Activated CD4-positive, alpha-beta memory T cell treated with anti-CD3 and anti-CD28 coated beads for 36 hours (primary cell): ENCODE measurements at regions not wholly inside any gene's neighbourhood (a gene's known extent, or its start where the extent isn't known, plus 50 kb on each side); places are given as distances from the start of the nearest gene placed in this dataset.

Experiments used
- CTCF ChIA-PET: fragments of 350-600 bp; sonication (Branson Sonifier 250); formaldehyde crosslinking; loops from one replicate; lab custom pipeline; 2021; ENCODE audit warnings: antibody characterized with exemption, inconsistent platforms; lab: Charles Lee
- POLR2A ChIA-PET: fragments of 350-600 bp; sonication (Branson Sonifier 250); formaldehyde crosslinking; loops from one replicate; lab custom pipeline; 2021; ENCODE audit warnings: antibody characterized with exemption; lab: Charles Lee
- DNase-seq: peaks from one replicate; pipeline ENCODE4 v3.0.0-alpha.2; 2020
- H3K27ac Mint-ChIP-seq: one replicate; pipeline ENCODE4 v1.8.0; 2021; ENCODE audit warnings: mixed read lengths
- H3K27me3 Mint-ChIP-seq: one replicate; pipeline ENCODE4 v1.8.0; 2021; ENCODE audit warnings: mixed read lengths
- H3K36me3 Mint-ChIP-seq: one replicate; pipeline ENCODE4 v1.8.0; 2021; ENCODE audit warnings: mixed read lengths
- H3K4me1 Mint-ChIP-seq: one replicate; pipeline ENCODE4 v1.8.0; 2021; ENCODE audit warnings: low read depth, mixed read lengths
- H3K4me3 Mint-ChIP-seq: one replicate; pipeline ENCODE4 v1.8.0; 2021; ENCODE audit warnings: mild to moderate bottlenecking, mixed read lengths
- H3K9me3 Mint-ChIP-seq: one replicate; pipeline ENCODE4 v1.8.0; 2021; ENCODE audit warnings: mixed read lengths
- intact Hi-C: fragments of 100-400 bp; cut with micrococcal nuclease; formaldehyde crosslinking; loops from one replicate; pipeline ENCODE4 v1.15.1; 2023

- H3K27ac Mint-ChIP-seq: no peak overlapping the region
- H3K9me3 Mint-ChIP-seq: no peaks in the 10 kb centered on the region
- no peaks in the 10 kb centered on the region for H3K36me3 Mint-ChIP-seq
- no peaks in the 10 kb centered on the region for H3K4me1 Mint-ChIP-seq
- ChIA-PET CTCF (no interaction called here), POLR2A (no interaction called here)
- H3K27me3 Mint-ChIP-seq: no peaks in the 10 kb centered on the region
- H3K4me3 Mint-ChIP-seq: no peak overlapping the region
- intact Hi-C loops: no loop called here
- DNase-seq: no peak
Measured at GRCh38 chr10:109417803-109418202, 505.5 kb downstream of the XPNPEP1 start.

GRCh38 chr10:109412353-109412752 is 511.0 kb downstream of the XPNPEP1 start:
- no peaks in the 10 kb centered on the region for H3K36me3 Mint-ChIP-seq
- no peak overlapping the region for H3K4me3 Mint-ChIP-seq
- intact Hi-C loops: no loop called here
- no peak overlapping the region for H3K27ac Mint-ChIP-seq
- CTCF ChIA-PET: no interaction called here
- H3K27me3 Mint-ChIP-seq: no peaks in the 10 kb centered on the region
- H3K4me1 Mint-ChIP-seq: no peaks in the 10 kb centered on the region
- no peak for DNase-seq
- POLR2A ChIA-PET: no interaction called here
- no peaks in the 10 kb centered on the region for H3K9me3 Mint-ChIP-seq

- CTCF ChIA-PET: no interaction called here
- no peaks in the 10 kb centered on the region for H3K36me3 Mint-ChIP-seq
- H3K27me3 Mint-ChIP-seq: no peaks in the 10 kb centered on the region
- DNase-seq: no peak
- POLR2A ChIA-PET: no interaction called here
- intact Hi-C loops: no loop called here
- H3K9me3 Mint-ChIP-seq: no peaks in the 10 kb centered on the region
- no peaks in the 10 kb centered on the region for H3K4me1 Mint-ChIP-seq
- no peak overlapping the region for H3K27ac Mint-ChIP-seq
- no peak overlapping the region for H3K4me3 Mint-ChIP-seq
Measured at GRCh38 chr10:109411917-109412316, 511.4 kb downstream of the XPNPEP1 start.

- CTCF ChIA-PET: no interaction called here
- intact Hi-C loops: no loop called here
- no peak overlapping the region for H3K4me3 Mint-ChIP-seq
- no peak for DNase-seq
- H3K27me3 Mint-ChIP-seq: no peaks in the 10 kb centered on the region
- H3K4me1 Mint-ChIP-seq: no peaks in the 10 kb centered on the region
- H3K9me3 Mint-ChIP-seq: no peaks in the 10 kb centered on the region
- no peak overlapping the region for H3K27ac Mint-ChIP-seq
- H3K36me3 Mint-ChIP-seq: no peaks in the 10 kb centered on the region
- POLR2A ChIA-PET: no interaction called here
Measured at GRCh38 chr10:109405338-109405737, 518.0 kb downstream of the XPNPEP1 start.

GRCh38 chr10:109403551-109403950 is 519.8 kb downstream of the XPNPEP1 start:
- CTCF ChIA-PET: no interaction called here
- Mint-ChIP-seq H3K36me3 (no peaks in the 10 kb centered on the region), H3K27me3 (no peaks in the 10 kb centered on the region), H3K27ac (no peak overlapping the region), H3K4me1 (no peaks in the 10 kb centered on the region), H3K9me3 (no peaks in the 10 kb centered on the region), H3K4me3 (no peak overlapping the region)
- DNase-seq: no peak
- intact Hi-C loops: no loop called here
- POLR2A ChIA-PET: no interaction called here

GRCh38 chr10:109393425-109393824 is 529.9 kb downstream of the XPNPEP1 start:
- no peaks in the 10 kb centered on the region for H3K36me3 Mint-ChIP-seq
- H3K4me1 Mint-ChIP-seq: no peaks in the 10 kb centered on the region
- ChIA-PET POLR2A (no interaction called here), CTCF (no interaction called here)
- no peak overlapping the region for H3K27ac Mint-ChIP-seq
- no peaks in the 10 kb centered on the region for H3K27me3 Mint-ChIP-seq
- intact Hi-C loops: no loop called here
- no peaks in the 10 kb centered on the region for H3K9me3 Mint-ChIP-seq
- no peak for DNase-seq
- no peak overlapping the region for H3K4me3 Mint-ChIP-seq

- Mint-ChIP-seq H3K36me3 (no peaks in the 10 kb centered on the region), H3K4me1 (no peaks in the 10 kb centered on the region), H3K27me3 (no peaks in the 10 kb centered on the region), H3K27ac (no peak overlapping the region), H3K4me3 (no peak overlapping the region), H3K9me3 (no peaks in the 10 kb centered on the region)
- CTCF ChIA-PET: no interaction called here
- no peak for DNase-seq
- POLR2A ChIA-PET: no interaction called here
- intact Hi-C loops: no loop called here
Measured at GRCh38 chr10:109386921-109387320, 536.4 kb downstream of the XPNPEP1 start.

GRCh38 chr10:109386101-109386500 is 537.2 kb downstream of the XPNPEP1 start:
- ChIA-PET POLR2A (no interaction called here), CTCF (no interaction called here)
- Mint-ChIP-seq H3K4me1 (no peaks in the 10 kb centered on the region), H3K9me3 (no peaks in the 10 kb centered on the region), H3K27me3 (no peaks in the 10 kb centered on the region), H3K27ac (no peak overlapping the region), H3K4me3 (no peak overlapping the region), H3K36me3 (no peaks in the 10 kb centered on the region)
- intact Hi-C loops: no loop called here
- DNase-seq: no peak

- no peak overlapping the region for H3K4me3 Mint-ChIP-seq
- POLR2A ChIA-PET: no interaction called here
- no peaks in the 10 kb centered on the region for H3K27me3 Mint-ChIP-seq
- intact Hi-C loops: no loop called here
- H3K36me3 Mint-ChIP-seq: no peaks in the 10 kb centered on the region
- no peak overlapping the region for H3K27ac Mint-ChIP-seq
- DNase-seq: no peak
- peaks cover 2% of the 10 kb centered on the region for H3K9me3 Mint-ChIP-seq
- H3K4me1 Mint-ChIP-seq: no peaks in the 10 kb centered on the region
- CTCF ChIA-PET: no interaction called here
Measured at GRCh38 chr10:109379186-109379585, 544.1 kb downstream of the XPNPEP1 start.

- Mint-ChIP-seq H3K36me3 (no peaks in the 10 kb centered on the region), H3K9me3 (peaks cover 7% of the 10 kb centered on the region), H3K27me3 (no peaks in the 10 kb centered on the region), H3K4me3 (no peak overlapping the region), H3K4me1 (no peaks in the 10 kb centered on the region), H3K27ac (no peak overlapping the region)
- intact Hi-C loops: no loop called here
- CTCF ChIA-PET: no interaction called here
- DNase-seq: no peak
- POLR2A ChIA-PET: no interaction called here
Measured at GRCh38 chr10:109374215-109374614, 549.1 kb downstream of the XPNPEP1 start.

GRCh38 chr10:109359316-109359715 is 564.0 kb downstream of the XPNPEP1 start:
- Mint-ChIP-seq H3K9me3 (peaks cover 7% of the 10 kb centered on the region), H3K4me3 (no peak overlapping the region), H3K27me3 (no peaks in the 10 kb centered on the region), H3K27ac (no peak overlapping the region), H3K4me1 (no peaks in the 10 kb centered on the region), H3K36me3 (no peaks in the 10 kb centered on the region)
- POLR2A ChIA-PET: no interaction called here
- intact Hi-C loops: no loop called here
- no peak for DNase-seq
- CTCF ChIA-PET: no interaction called here

- Mint-ChIP-seq H3K27me3 (no peaks in the 10 kb centered on the region), H3K27ac (no peak overlapping the region), H3K9me3 (peaks cover 6% of the 10 kb centered on the region), H3K4me3 (no peak overlapping the region), H3K4me1 (no peaks in the 10 kb centered on the region), H3K36me3 (no peaks in the 10 kb centered on the region)
- intact Hi-C loops: no loop called here
- no peak for DNase-seq
- CTCF ChIA-PET: no interaction called here
- POLR2A ChIA-PET: no interaction called here
Measured at GRCh38 chr10:109358325-109358724, 565.0 kb downstream of the XPNPEP1 start.

GRCh38 chr10:109348324-109348723 is 575.0 kb downstream of the XPNPEP1 start:
- H3K4me3 Mint-ChIP-seq: no peak overlapping the region
- no peaks in the 10 kb centered on the region for H3K36me3 Mint-ChIP-seq
- intact Hi-C loops: no loop called here
- H3K27me3 Mint-ChIP-seq: no peaks in the 10 kb centered on the region
- peaks cover 30% of the 10 kb centered on the region for H3K9me3 Mint-ChIP-seq
- no peaks in the 10 kb centered on the region for H3K4me1 Mint-ChIP-seq
- ChIA-PET POLR2A (no interaction called here), CTCF (no interaction called here)
- no peak for DNase-seq
- no peak overlapping the region for H3K27ac Mint-ChIP-seq

GRCh38 chr10:109343293-109343692 is 580.0 kb downstream of the XPNPEP1 start:
- Mint-ChIP-seq H3K4me1 (no peaks in the 10 kb centered on the region), H3K27me3 (no peaks in the 10 kb centered on the region), H3K36me3 (no peaks in the 10 kb centered on the region), H3K4me3 (no peak overlapping the region), H3K27ac (no peak overlapping the region), H3K9me3 (peaks cover 2% of the 10 kb centered on the region)
- ChIA-PET CTCF (no interaction called here), POLR2A (no interaction called here)
- intact Hi-C loops: no loop called here
- no peak for DNase-seq
